NCI-H2107 treated with DMSO at 0.1 percent for 48 hours (cell line): ENCODE measurements at regions not wholly inside any gene's neighbourhood (a gene's known extent, or its start where the extent isn't known, plus 50 kb on each side); places are given as distances from the start of the nearest gene placed in this dataset.
"Not testable (repeated sequence)": the region's sequence is repeated elsewhere in the genome, so short reads cannot be mapped to it uniquely, and the experiment has no call there.

Source experiments
- DNase-seq: peaks from one replicate; lab custom pipeline; 2025; ENCODE audit not compliant: unreplicated experiment; lab: John Stamatoyannopoulos, UW

DNA sequence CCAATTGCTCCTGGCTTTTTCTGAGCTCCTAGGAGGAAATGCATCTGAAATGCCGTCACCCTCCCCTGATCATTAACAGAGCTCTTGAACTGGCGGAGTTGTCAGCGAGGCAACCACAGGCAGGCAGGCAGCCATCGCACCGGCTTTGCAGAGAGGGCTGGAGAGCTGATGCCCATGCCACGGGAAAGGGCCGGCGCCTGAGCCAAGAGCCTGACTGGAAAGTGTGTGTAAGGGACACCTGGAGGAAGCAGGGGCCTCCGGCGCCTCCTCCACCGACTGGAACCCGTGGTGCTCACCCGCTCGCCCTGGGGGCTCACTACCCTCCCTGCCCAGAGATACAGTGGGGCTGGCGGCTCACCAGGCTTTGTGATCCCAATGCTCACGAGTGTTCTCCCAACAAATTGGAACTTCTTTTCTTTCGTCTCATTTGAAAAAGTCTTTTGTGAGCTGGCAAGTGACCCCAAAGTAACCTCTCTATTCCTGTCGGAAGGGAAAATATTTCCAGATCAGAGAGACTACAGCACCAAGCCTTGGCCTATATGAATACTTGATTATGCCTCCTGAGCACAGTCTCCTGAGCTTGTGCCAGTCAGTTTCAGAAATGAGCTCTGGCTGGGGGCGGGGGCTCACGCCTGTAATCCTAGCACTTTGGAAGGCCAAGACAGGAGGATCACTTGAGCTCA, 97.7 kb upstream of the SLC25A33 start:
- no peak for DNase-seq

DNA sequence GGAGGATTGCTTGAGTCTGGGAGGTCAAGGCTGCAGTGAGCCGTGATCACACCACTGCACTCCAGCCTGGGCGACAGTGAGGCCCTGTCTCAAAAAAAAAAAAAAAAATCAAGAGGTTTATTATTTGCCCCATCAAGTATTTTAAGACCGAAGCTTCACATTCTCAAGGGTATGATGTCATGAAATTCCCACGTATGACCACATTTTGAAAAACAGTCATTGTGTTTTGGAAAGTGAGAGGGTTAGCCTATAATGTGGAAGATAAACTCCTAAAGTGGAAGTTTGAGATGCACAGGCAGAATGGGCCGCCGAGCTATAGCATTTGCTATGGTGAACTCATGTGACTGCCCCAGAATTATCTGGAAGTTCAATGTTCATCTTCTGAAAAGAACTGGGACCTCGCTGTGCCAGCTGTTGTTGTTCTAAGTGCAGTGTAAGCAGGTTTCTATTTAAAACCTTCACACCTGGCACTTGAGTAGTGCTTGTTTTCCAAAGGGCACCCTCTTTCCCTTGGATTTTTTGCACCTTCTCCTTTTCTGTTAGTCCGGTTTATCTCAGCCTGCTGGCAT, 96.9 kb upstream of the SLC25A33 start:
- no peak for DNase-seq

GRCh38 chr1:9442986-9443385, 96.3 kb upstream of the SLC25A33 start:
- DNase-seq = no peak

GRCh38 chr1:9443913-9444445, 95.3 kb upstream of the SLC25A33 start:
- no peak for DNase-seq

- no peak for DNase-seq
Measured at GRCh38 chr1:9444532-9444931, 94.7 kb upstream of the SLC25A33 start.

DNA sequence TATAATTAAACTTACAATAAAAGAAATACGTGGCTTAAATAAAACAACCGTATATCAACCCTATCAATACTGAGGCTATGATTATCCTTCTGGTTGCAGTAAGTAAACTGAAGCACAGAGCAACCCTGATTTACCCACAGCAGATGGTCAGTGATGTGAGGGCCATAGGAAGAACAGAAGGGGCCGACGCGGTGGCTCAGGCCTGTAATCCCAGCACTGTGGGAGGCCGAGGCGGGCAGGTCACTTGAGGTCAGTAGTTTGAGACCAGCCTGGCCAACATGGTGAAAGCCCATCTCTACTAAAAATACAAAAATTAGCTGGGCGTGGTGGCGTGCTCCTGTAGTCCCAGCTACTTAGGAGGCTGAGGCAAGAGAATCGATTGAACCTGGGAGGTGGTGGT, 94.2 kb upstream of the SLC25A33 start:
- not testable (repeated sequence) for DNase-seq

GRCh38 chr1:9447215-9447960, 91.9 kb upstream of the SLC25A33 start:
- no peak for DNase-seq

GRCh38 chr1:9448132-9449109, 90.8 kb upstream of the SLC25A33 start:
- no peak for DNase-seq

DNA sequence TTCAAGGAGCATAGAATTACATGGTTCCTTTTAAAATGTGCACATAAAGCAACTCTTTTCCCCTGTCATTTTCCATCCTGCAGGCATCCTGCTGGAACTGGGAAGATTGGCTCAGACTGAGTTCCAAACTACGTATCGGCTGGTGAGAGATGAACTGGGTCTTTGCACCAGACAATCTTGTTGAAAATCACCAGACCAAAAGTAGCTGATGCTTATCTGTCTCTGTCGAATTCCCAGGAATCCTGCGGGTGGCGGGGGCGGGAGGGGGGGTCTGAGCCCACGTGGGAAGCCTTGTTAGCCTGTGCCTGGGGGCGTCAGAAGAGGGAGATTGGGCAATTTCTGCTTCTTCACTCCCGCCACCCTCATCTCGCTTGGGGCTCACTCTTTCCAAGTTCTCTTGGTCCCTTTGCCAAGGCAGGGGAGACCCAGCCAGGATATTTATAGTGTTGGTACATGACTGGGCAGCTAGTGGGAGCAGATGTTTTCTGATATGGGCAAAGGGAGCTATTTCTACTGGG, 90.1 kb upstream of the SLC25A33 start:
- DNase-seq = no peak

DNA sequence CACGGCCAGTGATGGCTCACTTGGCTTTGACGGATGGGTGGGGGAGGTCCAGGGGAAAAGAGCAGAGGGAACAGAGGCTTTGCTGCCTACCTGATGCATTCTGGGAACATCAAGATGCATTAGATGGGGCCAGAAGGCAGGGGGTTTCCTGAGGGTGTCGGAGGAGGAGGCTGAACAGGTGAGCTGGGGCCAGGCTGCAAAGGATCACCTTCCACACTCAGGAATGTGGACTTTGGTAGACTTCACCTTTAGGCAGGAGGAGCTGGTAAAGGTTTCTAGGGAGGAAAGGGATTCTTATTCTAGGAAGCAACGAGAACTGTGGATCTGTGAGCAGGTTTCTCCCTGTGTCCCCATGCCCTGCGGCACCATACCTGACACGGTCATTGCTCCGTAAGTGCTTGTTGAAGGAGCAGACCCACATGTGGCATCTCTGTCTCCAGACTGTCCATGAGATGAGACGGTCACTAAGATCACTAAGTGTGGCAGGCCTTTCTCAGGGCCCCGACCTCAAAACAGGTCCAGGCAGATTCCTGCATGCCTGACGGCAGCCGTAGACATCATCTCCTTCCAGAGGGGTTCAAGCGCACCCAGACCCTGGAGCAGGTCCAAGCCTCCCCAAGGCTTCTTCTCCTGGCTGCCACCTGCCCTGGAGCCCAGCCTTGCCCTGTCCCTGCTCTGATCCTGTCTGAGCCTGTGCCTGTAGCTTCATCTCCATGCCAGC, 89.1 kb upstream of the SLC25A33 start:
- no peak for DNase-seq

GRCh38 chr1:9451081-9451480, 88.2 kb upstream of the SLC25A33 start:
- DNase-seq = no peak

DNA sequence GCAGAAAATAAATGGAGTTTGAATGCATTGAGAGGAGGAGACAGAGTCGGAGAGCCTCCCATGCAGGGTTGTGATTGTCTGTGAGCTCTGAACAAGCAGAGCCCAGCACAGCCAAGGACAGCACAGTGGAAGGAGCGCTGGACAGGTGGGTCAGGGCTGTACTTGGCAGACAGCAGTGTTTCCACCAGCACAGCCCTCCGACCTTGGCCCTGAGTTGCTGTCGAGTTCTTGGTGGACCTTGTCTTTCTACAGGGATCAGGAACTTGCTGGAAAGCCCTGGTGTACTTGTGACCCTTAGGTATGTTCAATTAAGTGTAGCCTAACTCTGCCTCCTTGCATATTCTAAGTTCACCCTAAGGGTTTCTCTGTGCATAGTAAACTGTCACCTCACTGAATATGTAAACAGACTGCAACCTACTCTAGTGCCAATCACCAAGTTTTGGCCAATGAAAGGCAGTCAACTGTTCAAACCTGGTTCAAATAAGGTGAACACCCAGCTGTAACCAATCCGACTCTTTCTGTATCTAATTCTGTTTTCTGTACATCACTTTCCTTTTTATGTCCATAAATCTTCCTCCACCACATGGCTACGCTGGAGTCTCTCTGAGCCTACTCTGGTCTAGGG, 86.6 kb upstream of the SLC25A33 start:
- no peak for DNase-seq

GRCh38 chr1:9453375-9453774, 85.9 kb upstream of the SLC25A33 start:
- DNase-seq = no peak

- DNase-seq = no peak
Measured at GRCh38 chr1:9453779-9454418, 85.4 kb upstream of the SLC25A33 start.

DNA sequence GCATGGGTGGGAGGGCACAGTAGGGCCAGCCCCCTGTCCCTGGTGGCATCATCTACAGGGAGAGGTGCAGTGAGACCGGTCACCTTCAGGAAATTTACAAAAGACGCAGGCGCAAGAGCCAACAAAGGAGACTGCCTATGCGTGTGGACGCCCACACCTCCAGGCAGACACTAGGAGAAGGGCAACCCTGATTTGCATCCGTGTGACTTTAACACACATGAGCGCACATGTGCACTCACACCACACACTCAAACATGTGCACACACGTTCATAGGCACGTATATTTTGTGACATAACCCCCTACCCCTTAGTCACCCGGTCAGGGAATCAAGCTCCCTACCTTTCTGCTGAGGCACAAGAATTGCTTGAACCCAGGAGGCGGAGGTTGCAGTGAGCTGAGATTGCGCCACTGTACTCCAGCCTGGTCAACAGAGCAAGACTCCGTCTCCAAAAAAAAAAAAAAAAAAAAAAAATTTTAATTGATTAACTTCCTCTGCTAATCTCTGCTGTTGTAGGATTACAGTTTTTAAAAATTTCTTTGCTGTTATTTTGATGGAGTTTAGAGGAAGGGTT, 84.7 kb upstream of the SLC25A33 start:
- no peak for DNase-seq

- DNase-seq = no peak
Measured at GRCh38 chr1:9455487-9456234, 83.6 kb upstream of the SLC25A33 start.

GRCh38 chr1:9456833-9457232, 82.4 kb upstream of the SLC25A33 start:
- DNase-seq = no peak

DNA sequence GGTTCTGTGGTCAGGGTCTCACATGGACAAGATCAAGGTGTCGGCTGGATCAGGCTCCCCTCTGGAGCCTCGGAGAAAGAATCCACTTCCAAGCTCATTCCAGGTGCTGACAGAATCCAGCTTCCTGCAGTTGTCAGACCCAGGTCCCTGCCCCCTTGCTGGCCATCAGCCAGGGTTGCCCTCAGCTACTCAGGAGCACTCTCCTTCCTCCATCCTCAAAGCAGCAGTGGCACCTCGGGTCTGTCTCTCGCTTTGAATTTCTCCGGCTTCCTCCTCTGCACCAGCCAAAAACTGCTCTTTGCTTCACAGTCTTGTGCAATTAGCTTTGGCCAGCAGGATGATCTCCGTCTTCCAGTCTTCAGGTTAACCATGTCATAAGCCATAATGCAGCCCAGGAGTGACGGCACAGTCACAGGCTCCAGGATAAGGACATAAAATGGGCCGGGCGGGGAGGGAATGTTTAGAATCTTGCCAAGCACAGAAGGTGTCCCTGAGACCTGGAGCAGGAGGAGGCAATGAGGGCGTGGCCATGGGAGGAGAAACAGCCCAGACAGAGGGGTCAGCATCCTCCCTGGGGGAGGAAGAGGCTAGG, 79.4 kb upstream of the SLC25A33 start:
- DNase-seq = no peak
